Brain pericyte (primary cell): ENCODE measurements at regions not wholly inside any gene's neighbourhood (a gene's known extent, or its start where the extent isn't known, plus 50 kb on each side); places are given as distances from the start of the nearest gene placed in this dataset.

Experiments
- DNase-seq: peaks from one replicate; pipeline ENCODE4 v3.0.0-alpha.2; 2012; ENCODE audit warnings: low read depth, low spot score

- no peak for DNase-seq
Measured at GRCh38 chr1:193372553-193372952, 186.1 kb upstream of the B3GALT2 start.

- no peak for DNase-seq
Measured at GRCh38 chr1:193368302-193368701, 181.9 kb upstream of the B3GALT2 start.

GRCh38 chr1:193367863-193368262 is 181.4 kb upstream of the B3GALT2 start:
- no peak for DNase-seq

- DNase-seq: no peak
Measured at GRCh38 chr1:193366764-193367507, 180.5 kb upstream of the B3GALT2 start.

GRCh38 chr1:193365966-193366365 is 179.6 kb upstream of the B3GALT2 start:
- no peak for DNase-seq

GRCh38 chr1:193359631-193360030 is 173.2 kb upstream of the B3GALT2 start:
- no peak for DNase-seq

- no peak for DNase-seq
Measured at GRCh38 chr1:193358419-193358818, 172.0 kb upstream of the B3GALT2 start.

GRCh38 chr1:193356249-193356648 is 169.8 kb upstream of the B3GALT2 start:
- no peak for DNase-seq

GRCh38 chr1:193355626-193356025 is 169.2 kb upstream of the B3GALT2 start:
- no peak for DNase-seq

GRCh38 chr1:193355178-193355577 is 168.8 kb upstream of the B3GALT2 start:
- DNase-seq: no peak

GRCh38 chr1:193348769-193349535 is 162.5 kb upstream of the B3GALT2 start:
- no peak for DNase-seq

GRCh38 chr1:193348091-193348768 is 161.8 kb upstream of the B3GALT2 start:
- DNase-seq: no peak

GRCh38 chr1:193346085-193346484 is 159.7 kb upstream of the B3GALT2 start:
- DNase-seq: no peak

- no peak for DNase-seq
Measured at GRCh38 chr1:193342811-193343210, 156.4 kb upstream of the B3GALT2 start.

- no peak for DNase-seq
Measured at GRCh38 chr1:193340331-193340730, 153.9 kb upstream of the B3GALT2 start.

GRCh38 chr1:193339401-193339800 is 153.0 kb upstream of the B3GALT2 start:
- no peak for DNase-seq

- no peak for DNase-seq
Measured at GRCh38 chr1:193338194-193338593, 151.8 kb upstream of the B3GALT2 start.

- DNase-seq: no peak
Measured at GRCh38 chr1:193335806-193336428, 149.5 kb upstream of the B3GALT2 start.

GRCh38 chr1:193333166-193333565 is 146.8 kb upstream of the B3GALT2 start:
- DNase-seq: no peak

GRCh38 chr1:193326296-193326695 is 139.9 kb upstream of the B3GALT2 start:
- DNase-seq: no peak

GRCh38 chr1:193325771-193326170 is 139.4 kb upstream of the B3GALT2 start:
- no peak for DNase-seq

- no peak for DNase-seq
Measured at GRCh38 chr1:193325042-193325441, 138.6 kb upstream of the B3GALT2 start.
